Keratinocyte (primary cell): ENCODE measurements at regions not wholly inside any gene's neighbourhood (a gene's known extent, or its start where the extent isn't known, plus 50 kb on each side); places are given as distances from the start of the nearest gene placed in this dataset.

ENCODE experiments used
- DNase-seq: peaks from one replicate; pipeline ENCODE4 v3.0.0-alpha.2; 2011; ENCODE audit warnings: low read depth, missing footprints, low spot score
- FAIRE-seq: peaks from 2 replicates; lab custom pipeline; 2011; peaks lifted over from hg19 to GRCh38; lab: Jason Lieb, UNC
- H2AFZ ChIP-seq: 2 replicates; pipeline ENCODE4 v1.6.0; 2012; ENCODE audit warnings: low read length, control low read depth, inconsistent platforms; ENCODE audit not compliant: control insufficient read depth
- H3K27ac ChIP-seq: 2 replicates; pipeline ENCODE4 v1.5.1; 2011; ENCODE audit warnings: low read length; ENCODE audit not compliant: control insufficient read depth, insufficient read depth
- H3K27me3 ChIP-seq: 3 replicates; pipeline ENCODE4 v1.6.0; 2011; ENCODE audit warnings: low read length; ENCODE audit not compliant: control insufficient read depth, insufficient read depth; ENCODE audit errors: extremely low read depth
- H3K36me3 ChIP-seq, 2 experiments: 2 replicates in 1 of 2; 3 replicates in 1 of 2; pipeline ENCODE4 v1.5.1; 2011; ENCODE audit warnings: low read length in 2 of 2, mild to moderate bottlenecking in 1 of 2; ENCODE audit not compliant: control insufficient read depth in 2 of 2, insufficient read depth in 2 of 2; ENCODE audit errors: extremely low read depth in 1 of 2
- H3K4me1 ChIP-seq: 3 replicates; pipeline ENCODE4 v1.5.1; 2011; ENCODE audit warnings: low read length; ENCODE audit not compliant: control insufficient read depth, insufficient read depth; ENCODE audit errors: extremely low read depth
- H3K4me2 ChIP-seq: 3 replicates; pipeline ENCODE4 v1.6.0; 2011; ENCODE audit warnings: low read depth, low read length; ENCODE audit not compliant: control insufficient read depth, insufficient read depth; ENCODE audit errors: extremely low read depth
- H3K4me3 ChIP-seq, 3 experiments: fragments of 200-600 bp in 1 of 3; sonication (generic) in 1 of 3; 2 replicates in 2 of 3; 3 replicates in 1 of 3; pipeline ENCODE4 v1.5.1; 2011 to 2016; ENCODE audit warnings: low read length in 3 of 3, mild to moderate bottlenecking in 3 of 3, control low read depth in 2 of 3, inconsistent platforms in 1 of 3, low read depth in 1 of 3, mixed read lengths in 1 of 3, mixed run types in 1 of 3, moderate library complexity in 1 of 3; ENCODE audit not compliant: control insufficient read depth in 2 of 3, insufficient read depth in 2 of 3; ENCODE audit errors: extremely low read depth in 1 of 3
- H3K79me2 ChIP-seq: 2 replicates; pipeline ENCODE4 v1.6.0; 2012; ENCODE audit warnings: low read length; ENCODE audit not compliant: control insufficient read depth, insufficient read depth
- H3K9ac ChIP-seq: 3 replicates; pipeline ENCODE4 v1.6.0; 2011; ENCODE audit warnings: low read length; ENCODE audit not compliant: control insufficient read depth, insufficient read depth; ENCODE audit errors: extremely low read depth
- H3K9me1 ChIP-seq: 3 replicates; pipeline ENCODE4 v1.6.0; 2011; ENCODE audit warnings: low read length; ENCODE audit not compliant: control insufficient read depth, insufficient read depth; ENCODE audit errors: extremely low read depth
- H3K9me3 ChIP-seq: 2 replicates; pipeline ENCODE4 v1.5.1; 2012; ENCODE audit warnings: low read depth, low read length; ENCODE audit not compliant: control insufficient read depth
- H4K20me1 ChIP-seq: 3 replicates; pipeline ENCODE4 v1.6.0; 2011; ENCODE audit warnings: low read length; ENCODE audit not compliant: control insufficient read depth, insufficient read depth; ENCODE audit errors: extremely low read depth
- CTCF ChIP-seq, 3 experiments: IDR thresholded peaks in 1 of 3; conservative IDR thresholded peaks in 1 of 3; optimal IDR thresholded peaks in 1 of 3; 2 replicates in 2 of 3; 3 replicates in 1 of 3; pipeline versions ENCODE3 to v1.5.1; 2011; ENCODE audit warnings: low read length in 3 of 3, mild to moderate bottlenecking in 3 of 3, moderate library complexity in 2 of 3, control low read depth in 1 of 3, inconsistent platforms in 1 of 3; ENCODE audit not compliant: insufficient read depth in 2 of 3; ENCODE audit errors: extremely low read depth in 1 of 3
- EZH2 ChIP-seq: IDR thresholded peaks from one replicate; pipeline ENCODE4 v1.6.1; 2012; ENCODE audit warnings: inconsistent platforms, mild to moderate bottlenecking, low read length, moderate library complexity
- dilution Hi-C: fragments of 300-500 bp; cut with MboI; formaldehyde crosslinking; loops from one replicate; pipeline ENCODE4 v1.7.0; 2020; ENCODE audit warnings: low sequenced_read_pairs; ENCODE audit not compliant: extremely low pct_ligation_motif_present

DNA sequence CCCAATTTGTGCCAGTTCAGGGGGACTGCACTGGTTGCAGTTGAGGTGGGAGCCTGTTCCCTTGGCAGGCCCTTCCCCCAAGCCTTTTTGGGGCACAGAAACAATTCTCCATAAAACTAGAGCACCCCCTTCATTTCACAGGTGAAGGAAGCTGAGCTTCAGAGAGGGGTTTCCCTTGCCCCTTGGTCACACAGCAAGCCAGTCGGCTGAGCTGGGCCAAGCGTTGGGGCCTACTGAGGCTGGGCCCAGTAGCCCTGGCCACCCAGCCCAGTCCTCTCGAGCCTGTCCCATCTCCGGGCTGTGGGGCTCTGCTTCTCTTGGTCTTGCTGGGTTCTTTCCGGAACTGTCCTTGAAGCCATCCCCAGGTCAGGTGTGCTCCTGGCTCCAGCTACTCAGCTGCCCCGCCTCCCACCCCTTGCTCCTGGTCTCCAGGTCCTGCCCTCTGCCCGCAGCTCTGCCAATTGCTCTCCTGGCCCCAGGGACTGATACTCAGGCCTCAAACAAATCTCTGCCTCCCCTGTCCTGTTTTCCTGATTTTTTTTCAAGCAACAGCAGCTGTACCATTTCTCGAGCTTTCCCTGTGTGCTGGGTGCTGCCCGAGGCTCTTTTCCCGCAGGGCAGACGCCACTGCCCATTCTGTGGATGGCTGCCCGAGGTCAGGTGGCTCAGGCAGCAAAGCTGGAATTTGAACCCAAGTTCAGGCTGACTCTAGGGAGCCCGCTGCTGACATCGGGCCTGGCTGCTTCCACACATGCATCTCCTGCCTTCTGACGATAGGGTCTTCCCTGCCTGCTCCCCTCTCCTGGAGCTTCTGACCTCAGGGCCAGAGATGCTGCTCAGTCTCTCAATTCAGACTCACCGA lies 87.4 kb upstream of the NKD1 start:
- Histone ChIP-seq H2AFZ (no peak overlapping the region), H3K4me2 (no peak overlapping the region), H3K4me1 (peaks cover 11% of the 10 kb centered on the region), H3K36me3 (no peaks in the 10 kb centered on the region), H3K9me3 (no peaks in the 10 kb centered on the region), H3K79me2 (no peaks in the 10 kb centered on the region), H3K27ac (no peak overlapping the region), H3K27me3 (peaks cover 10% of the 10 kb centered on the region), H3K9ac (no peak overlapping the region), H3K9me1 (no peaks in the 10 kb centered on the region), H4K20me1 (no peaks in the 10 kb centered on the region), H3K4me3 (no peak overlapping the region)
- dilution Hi-C loops = no loop called here
- no peak for DNase-seq
- FAIRE-seq = no peak
- no peak for TF ChIP-seq EZH2
- TF ChIP-seq CTCF (optimal IDR thresholded peaks at IDR 0.05 in 1 of 3, IDR thresholded peaks at IDR 0.05 in 1 of 3, conservative IDR thresholded peaks at IDR 0.05 in 1 of 3; ENCODE audit: extremely low read depth in 1 of 3, insufficient read depth in 2 of 3, low read length in 3 of 3) = no peak

- H3K4me3 ChIP-seq = no peak overlapping the region
- H3K9ac ChIP-seq = no peak overlapping the region
- H3K27ac ChIP-seq = no peak overlapping the region
- no peaks in the 10 kb centered on the region for H3K9me1 ChIP-seq
- TF ChIP-seq EZH2 (peak; percentile 30), CTCF (optimal IDR thresholded peaks at IDR 0.05 in 1 of 3, IDR thresholded peaks at IDR 0.05 in 1 of 3, conservative IDR thresholded peaks at IDR 0.05 in 1 of 3; ENCODE audit: extremely low read depth in 1 of 3, insufficient read depth in 2 of 3, low read length in 3 of 3) (no peak)
- no peak for DNase-seq
- H3K27me3 ChIP-seq = peaks cover 7% of the 10 kb centered on the region
- H3K4me1 ChIP-seq = peaks cover 17% of the 10 kb centered on the region
- no peak for FAIRE-seq
- H3K9me3 ChIP-seq = no peaks in the 10 kb centered on the region
- H2AFZ ChIP-seq = no peak overlapping the region
- no peaks in the 10 kb centered on the region for H4K20me1 ChIP-seq
- H3K79me2 ChIP-seq = no peaks in the 10 kb centered on the region
- dilution Hi-C loops = no loop called here
- no peaks in the 10 kb centered on the region for H3K36me3 ChIP-seq
- no peak overlapping the region for H3K4me2 ChIP-seq
Measured at GRCh38 chr16:50459496-50460080, 88.6 kb upstream of the NKD1 start.
